SU-DHL-6 (cell line): ENCODE measurements at regions not wholly inside any gene's neighbourhood (a gene's known extent, or its start where the extent isn't known, plus 50 kb on each side); places are given as distances from the start of the nearest gene placed in this dataset.

ENCODE experiments used
- H2AFZ ChIP-seq: fragments of 200-600 bp; sonication (generic); 2 replicates; pipeline ENCODE4 v1.6.1; 2014; ENCODE audit warnings: low read depth, mild to moderate bottlenecking, moderate library complexity, mixed read lengths, antibody characterized with exemption, low read length; ENCODE audit not compliant: severe bottlenecking
- H3F3A ChIP-seq: fragments of 200-600 bp; shearing (Covaris generic); 2 replicates; pipeline ENCODE4 v1.6.0; 2016; ENCODE audit warnings: antibody characterized with exemption, mild to moderate bottlenecking; ENCODE audit not compliant: insufficient read depth
- H3K27ac ChIP-seq: fragments of 200-600 bp; sonication (generic); 2 replicates; pipeline ENCODE4 v1.5.1; 2016; ENCODE audit warnings: low read depth, mild to moderate bottlenecking, low read length, moderate library complexity, mixed read lengths
- H3K27me3 ChIP-seq: fragments of 200-600 bp; sonication (generic), shearing (Covaris generic); 2 replicates; pipeline ENCODE4 v1.6.0; 2014; ENCODE audit warnings: mild to moderate bottlenecking, low read length
- H3K36me3 ChIP-seq: fragments of 200-600 bp; sonication (generic); 2 replicates; pipeline ENCODE4 v1.6.1; 2014; ENCODE audit warnings: mild to moderate bottlenecking, low read length, mixed read lengths
- H3K4me2 ChIP-seq: fragments of 300-600, 200-600 bp; shearing (Covaris generic), sonication (generic); 2 replicates; pipeline ENCODE4 v1.6.0; 2014; ENCODE audit warnings: low read length, low read depth, mild to moderate bottlenecking; ENCODE audit not compliant: poor library complexity, severe bottlenecking
- H3K4me3 ChIP-seq: fragments of 200-600 bp; sonication (generic); 2 replicates; pipeline ENCODE4 v1.5.1; 2014; ENCODE audit warnings: antibody characterized with exemption, low read length, mild to moderate bottlenecking, mixed read lengths; ENCODE audit not compliant: insufficient read depth, poor library complexity, severe bottlenecking
- H3K79me2 ChIP-seq: fragments of 200-600 bp; sonication (generic); 2 replicates; pipeline ENCODE4 v1.6.1; 2014; ENCODE audit warnings: mild to moderate bottlenecking, low read length, moderate library complexity; ENCODE audit not compliant: insufficient read depth
- H3K9ac ChIP-seq: fragments of 200-600 bp; sonication (generic); 2 replicates; pipeline ENCODE4 v1.7.0; 2014; ENCODE audit warnings: mild to moderate bottlenecking, low read length
- H3K9me2 ChIP-seq: fragments of 200-600 bp; sonication (generic); replicated peaks from 2 replicates; pipeline ENCODE4 v1.6.1; 2014; ENCODE audit warnings: low read length; ENCODE audit not compliant: insufficient read depth
- H3K9me3 ChIP-seq: fragments of 200-600 bp; sonication (generic); 2 replicates; pipeline ENCODE4 v1.6.1; 2014; ENCODE audit warnings: low read length, mixed read lengths; ENCODE audit not compliant: insufficient read depth
- H4K20me1 ChIP-seq: fragments of 200-600 bp; sonication (generic); 2 replicates; pipeline ENCODE4 v1.6.1; 2014; ENCODE audit warnings: low read depth, mild to moderate bottlenecking, antibody characterized with exemption, low read length, moderate library complexity, mixed read lengths
- EZH2phosphoT487 ChIP-seq: fragments of 200-600 bp; sonication (generic), shearing (Covaris generic); conservative IDR thresholded peaks from 2 replicates; pipeline ENCODE4 v1.6.1; 2018; ENCODE audit warnings: mild to moderate bottlenecking, antibody characterized with exemption, low read length, moderate library complexity, mixed read lengths
- TF ChIP-seq, protein P1 (sequence below): fragments of 200-600 bp; sonication (generic); IDR thresholded peaks from one replicate; pipeline ENCODE4 v1.5.1; 2017; ENCODE audit warnings: antibody characterized with exemption, mild to moderate bottlenecking, low read length, moderate library complexity; ENCODE audit not compliant: insufficient read depth, poor library complexity, severe bottlenecking

DNA sequence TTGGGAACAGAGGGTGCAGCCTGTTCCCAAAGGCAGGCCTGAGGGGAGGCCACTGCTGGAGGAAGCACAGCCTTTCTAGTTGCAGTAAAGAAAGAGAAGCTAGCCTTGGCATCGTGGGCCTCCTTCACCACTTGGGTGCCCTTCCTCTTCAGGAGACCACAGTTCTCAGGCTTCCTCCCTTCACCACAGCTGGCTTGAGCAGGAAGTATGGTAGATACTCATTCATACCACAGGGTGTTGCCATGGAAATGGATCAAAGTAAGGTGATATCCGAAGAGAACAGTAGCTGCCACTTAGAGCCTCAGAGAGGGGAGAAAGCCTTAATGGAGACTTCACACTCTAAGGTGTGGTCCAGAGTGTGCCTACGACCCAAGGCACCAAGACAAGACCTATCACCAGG lies 120.4 kb upstream of the RIPOR2 start:
- H3K4me3 ChIP-seq: no peak overlapping the region
- no peak overlapping the region for H3K27ac ChIP-seq
- no peak overlapping the region for H3K9ac ChIP-seq
- H2AFZ ChIP-seq: peak overlapping the region; percentile 11
- no peaks in the 10 kb centered on the region for H3K9me2 ChIP-seq
- no peaks in the 10 kb centered on the region for H3K9me3 ChIP-seq
- no peaks in the 10 kb centered on the region for H3F3A ChIP-seq
- no peaks in the 10 kb centered on the region for H4K20me1 ChIP-seq
- no peaks in the 10 kb centered on the region for H3K36me3 ChIP-seq
- TF ChIP-seq, protein P1, sequence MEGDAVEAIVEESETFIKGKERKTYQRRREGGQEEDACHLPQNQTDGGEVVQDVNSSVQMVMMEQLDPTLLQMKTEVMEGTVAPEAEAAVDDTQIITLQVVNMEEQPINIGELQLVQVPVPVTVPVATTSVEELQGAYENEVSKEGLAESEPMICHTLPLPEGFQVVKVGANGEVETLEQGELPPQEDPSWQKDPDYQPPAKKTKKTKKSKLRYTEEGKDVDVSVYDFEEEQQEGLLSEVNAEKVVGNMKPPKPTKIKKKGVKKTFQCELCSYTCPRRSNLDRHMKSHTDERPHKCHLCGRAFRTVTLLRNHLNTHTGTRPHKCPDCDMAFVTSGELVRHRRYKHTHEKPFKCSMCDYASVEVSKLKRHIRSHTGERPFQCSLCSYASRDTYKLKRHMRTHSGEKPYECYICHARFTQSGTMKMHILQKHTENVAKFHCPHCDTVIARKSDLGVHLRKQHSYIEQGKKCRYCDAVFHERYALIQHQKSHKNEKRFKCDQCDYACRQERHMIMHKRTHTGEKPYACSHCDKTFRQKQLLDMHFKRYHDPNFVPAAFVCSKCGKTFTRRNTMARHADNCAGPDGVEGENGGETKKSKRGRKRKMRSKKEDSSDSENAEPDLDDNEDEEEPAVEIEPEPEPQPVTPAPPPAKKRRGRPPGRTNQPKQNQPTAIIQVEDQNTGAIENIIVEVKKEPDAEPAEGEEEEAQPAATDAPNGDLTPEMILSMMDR: no peak
- no peak for TF ChIP-seq EZH2phosphoT487
- no peak overlapping the region for H3K4me2 ChIP-seq
- no peaks in the 10 kb centered on the region for H3K27me3 ChIP-seq
- no peaks in the 10 kb centered on the region for H3K79me2 ChIP-seq

DNA sequence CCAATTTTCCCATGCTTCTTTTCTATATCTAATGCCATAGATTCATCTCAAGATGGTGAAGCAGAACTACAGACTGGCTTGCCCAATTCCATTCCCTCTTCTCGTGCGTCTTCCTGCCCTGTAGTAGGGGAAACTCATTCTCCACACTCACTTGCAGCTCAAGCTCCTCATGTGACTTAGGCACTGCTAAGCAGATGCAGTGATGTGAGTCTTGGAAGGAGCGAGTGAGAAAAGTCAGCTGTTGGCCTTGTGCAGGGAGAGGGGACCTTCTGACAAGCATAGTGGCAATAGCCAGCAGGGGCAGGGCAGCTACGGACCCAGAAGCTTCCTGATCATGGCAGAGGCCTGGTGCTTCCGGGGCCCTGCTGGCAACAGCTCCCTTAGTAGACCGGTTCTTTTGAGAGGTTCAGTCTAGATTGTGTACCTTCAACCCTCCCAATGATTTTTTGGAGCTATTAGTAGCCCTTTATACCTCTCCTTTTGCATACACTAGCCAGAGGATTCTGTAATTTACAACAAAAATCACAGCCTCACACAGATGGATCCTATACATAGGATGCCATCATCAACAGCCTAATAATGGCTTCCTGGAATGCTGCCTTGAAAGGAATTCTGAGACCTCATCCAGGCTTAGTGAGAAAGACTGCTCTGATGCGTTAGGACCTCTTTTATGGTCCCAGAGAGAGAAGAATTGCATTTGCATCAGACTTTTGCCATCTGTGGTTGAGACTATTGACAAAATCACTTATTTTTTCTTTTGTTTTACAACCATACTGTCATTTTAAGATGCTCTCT lies 121.5 kb upstream of the RIPOR2 start:
- no peaks in the 10 kb centered on the region for H4K20me1 ChIP-seq
- H3K4me3 ChIP-seq: no peak overlapping the region
- no peak overlapping the region for H3K9ac ChIP-seq
- H3K27me3 ChIP-seq: no peaks in the 10 kb centered on the region
- H3K27ac ChIP-seq: no peak overlapping the region
- no peaks in the 10 kb centered on the region for H3K79me2 ChIP-seq
- H3F3A ChIP-seq: no peaks in the 10 kb centered on the region
- no peaks in the 10 kb centered on the region for H3K9me2 ChIP-seq
- no peak for TF ChIP-seq EZH2phosphoT487
- TF ChIP-seq, protein P1: no peak
- no peaks in the 10 kb centered on the region for H3K9me3 ChIP-seq
- H3K36me3 ChIP-seq: no peaks in the 10 kb centered on the region
- H2AFZ ChIP-seq: no peak overlapping the region
- H3K4me2 ChIP-seq: no peak overlapping the region

DNA sequence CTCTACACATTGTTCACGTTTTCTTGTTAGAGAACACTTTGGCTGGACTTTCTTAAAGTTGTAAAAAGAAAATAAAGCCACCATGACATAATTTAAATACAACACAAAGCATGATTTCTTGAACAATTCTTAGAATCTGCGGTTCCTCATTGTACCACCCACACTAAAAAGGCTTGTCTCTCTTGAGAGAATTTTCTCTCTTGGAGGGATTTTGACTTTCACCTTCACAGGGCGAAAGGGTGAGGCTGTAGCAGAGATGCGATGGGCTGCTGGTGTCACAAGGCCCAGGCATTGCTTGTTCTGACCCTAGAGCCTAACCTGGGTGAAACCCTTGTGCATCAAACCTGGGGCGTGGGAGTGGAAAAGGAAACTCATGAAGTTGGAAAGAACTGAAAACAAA lies 122.7 kb upstream of the RIPOR2 start:
- no peaks in the 10 kb centered on the region for H4K20me1 ChIP-seq
- no peaks in the 10 kb centered on the region for H3K9me3 ChIP-seq
- no peak overlapping the region for H2AFZ ChIP-seq
- no peak overlapping the region for H3K4me3 ChIP-seq
- no peak overlapping the region for H3K9ac ChIP-seq
- H3F3A ChIP-seq: no peaks in the 10 kb centered on the region
- no peaks in the 10 kb centered on the region for H3K9me2 ChIP-seq
- TF ChIP-seq, protein P1: no peak
- no peak for TF ChIP-seq EZH2phosphoT487
- no peaks in the 10 kb centered on the region for H3K79me2 ChIP-seq
- H3K4me2 ChIP-seq: no peak overlapping the region
- no peaks in the 10 kb centered on the region for H3K36me3 ChIP-seq
- no peaks in the 10 kb centered on the region for H3K27me3 ChIP-seq
- H3K27ac ChIP-seq: no peak overlapping the region
